Body of pancreas (tissue), 4 donors: ENCODE measurements at regions not wholly inside any gene's neighbourhood (a gene's known extent, or its start where the extent isn't known, plus 50 kb on each side); places are given as distances from the start of the nearest gene placed in this dataset.

Experiments used
- POLR2A ChIP-seq, 3 donors: fragments of 450-650 bp; IDR thresholded peaks; one replicate each; pipeline ENCODE4 v1.6.1; 2016; ENCODE audit warnings: antibody characterized with exemption in 3 of 3, mild to moderate bottlenecking in 2 of 3
- TF ChIP-seq, protein P1 (sequence below), 7 experiments: fragments of 450-650 bp in 4 of 7; fragments of 200-600 bp in 3 of 7; sonication (generic) in 3 of 7; IDR thresholded peaks; one replicate each; pipeline ENCODE4 v1.5.1; 2016 to 2019; ENCODE audit warnings: antibody characterized with exemption in 7 of 7

DNA sequence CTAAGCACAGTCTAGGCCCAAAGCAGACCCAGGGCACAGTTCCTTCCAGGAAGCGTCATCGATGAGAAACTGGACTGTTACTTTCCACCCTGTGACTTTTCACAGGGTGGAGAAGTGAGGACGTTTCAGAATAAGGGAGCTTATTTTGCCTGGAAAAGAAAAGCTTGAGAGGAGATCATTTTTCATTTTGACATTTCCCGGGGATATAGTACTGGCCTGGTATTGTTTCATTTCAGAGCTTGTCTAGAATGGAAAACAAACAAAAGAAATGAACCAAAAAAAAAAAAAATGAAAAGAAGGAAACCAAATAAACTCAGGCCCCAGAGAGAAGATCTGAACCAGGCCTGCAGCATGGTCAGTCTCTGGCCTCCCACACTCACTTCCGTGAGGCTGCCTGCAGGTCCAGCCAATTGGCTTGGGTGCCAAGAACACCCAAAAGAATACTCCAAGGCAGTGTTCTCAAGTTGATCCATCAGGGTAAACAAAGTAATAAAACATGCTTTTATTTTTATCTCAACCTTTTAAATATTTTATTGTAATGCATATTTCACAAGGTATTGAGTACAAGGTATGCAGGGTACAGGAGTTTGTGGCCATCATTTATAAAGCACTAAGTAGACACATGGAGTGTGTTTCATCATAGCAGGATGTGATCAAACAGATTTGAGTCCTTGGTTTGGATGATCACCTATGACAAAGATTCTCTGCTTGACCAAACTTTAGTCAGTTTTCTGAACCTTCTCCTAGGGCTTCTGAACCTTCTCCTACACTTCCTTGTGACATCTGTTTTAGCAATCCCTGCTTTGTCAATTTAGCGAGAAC is 176.9 kb upstream of the GGTLC1 start:
- TF ChIP-seq, protein P1, sequence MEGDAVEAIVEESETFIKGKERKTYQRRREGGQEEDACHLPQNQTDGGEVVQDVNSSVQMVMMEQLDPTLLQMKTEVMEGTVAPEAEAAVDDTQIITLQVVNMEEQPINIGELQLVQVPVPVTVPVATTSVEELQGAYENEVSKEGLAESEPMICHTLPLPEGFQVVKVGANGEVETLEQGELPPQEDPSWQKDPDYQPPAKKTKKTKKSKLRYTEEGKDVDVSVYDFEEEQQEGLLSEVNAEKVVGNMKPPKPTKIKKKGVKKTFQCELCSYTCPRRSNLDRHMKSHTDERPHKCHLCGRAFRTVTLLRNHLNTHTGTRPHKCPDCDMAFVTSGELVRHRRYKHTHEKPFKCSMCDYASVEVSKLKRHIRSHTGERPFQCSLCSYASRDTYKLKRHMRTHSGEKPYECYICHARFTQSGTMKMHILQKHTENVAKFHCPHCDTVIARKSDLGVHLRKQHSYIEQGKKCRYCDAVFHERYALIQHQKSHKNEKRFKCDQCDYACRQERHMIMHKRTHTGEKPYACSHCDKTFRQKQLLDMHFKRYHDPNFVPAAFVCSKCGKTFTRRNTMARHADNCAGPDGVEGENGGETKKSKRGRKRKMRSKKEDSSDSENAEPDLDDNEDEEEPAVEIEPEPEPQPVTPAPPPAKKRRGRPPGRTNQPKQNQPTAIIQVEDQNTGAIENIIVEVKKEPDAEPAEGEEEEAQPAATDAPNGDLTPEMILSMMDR (IDR thresholded peaks at IDR 0.05), result no peak
- no peak for TF ChIP-seq POLR2A (IDR thresholded peaks at IDR 0.05)
